Esophagus squamous epithelium (tissue), 5 donors: ENCODE measurements at regions not wholly inside any gene's neighbourhood (a gene's known extent, or its start where the extent isn't known, plus 50 kb on each side); places are given as distances from the start of the nearest gene placed in this dataset.

ENCODE experiments used
- DNase-seq: peaks from one replicate; lab custom pipeline; 2025; lab: John Stamatoyannopoulos, UW
- H3K27ac ChIP-seq, 4 donors: fragments of 200-600 bp; sonication (generic); one replicate each; pipeline ENCODE4 v1.5.1; 2016 to 2019; ENCODE audit warnings: mild to moderate bottlenecking in 1 of 4
- H3K27me3 ChIP-seq, 4 donors: fragments of 200-600 bp; sonication (generic); 1 replicate in 3 of 4; 2 replicates in 1 of 4; pipeline versions ENCODE4 v1.5.1 to v1.6.0; 2017 to 2021; ENCODE audit warnings: antibody characterized with exemption in 1 of 4
- H3K36me3 ChIP-seq, 3 donors: fragments of 200-600 bp; sonication (generic); one replicate each; pipeline ENCODE4 v1.5.1; 2016 to 2019
- H3K4me1 ChIP-seq, 3 donors: fragments of 200-600 bp; sonication (generic); one replicate each; pipeline ENCODE4 v1.5.1; 2017 to 2019
- H3K4me3 ChIP-seq, 4 donors: fragments of 200-600 bp; sonication (generic); 1 replicate in 3 of 4; 2 replicates in 1 of 4; pipeline ENCODE4 v1.5.1; 2016 to 2019; ENCODE audit warnings: mild to moderate bottlenecking in 2 of 4, moderate library complexity in 1 of 4
- H3K9me3 ChIP-seq, 3 donors: fragments of 200-600 bp; sonication (generic); one replicate each; pipeline ENCODE4 v1.5.1; 2016 to 2019
- POLR2A ChIP-seq, 4 donors: fragments of 450-650 bp; IDR thresholded peaks; one replicate each; pipeline ENCODE4 v1.6.1; 2017; ENCODE audit warnings: antibody characterized with exemption in 4 of 4, mild to moderate bottlenecking in 4 of 4, moderate library complexity in 3 of 4
- WGBS, 2 donors: methylation state at CpG; one replicate each; pipeline ENCODE4 v1.1.5; 2018; 5-methylcytosine and 5-hydroxymethylcytosine counted together
- intact Hi-C: fragments of 100-400 bp; cut with DNase I; formaldehyde crosslinking; loops from one replicate; pipeline ENCODE4 v1.15.0; 2022
- TF ChIP-seq, protein P1 (sequence below), 6 experiments: fragments of 450-650 bp in 4 of 6; fragments of 200-600 bp in 2 of 6; sonication (generic) in 2 of 6; IDR thresholded peaks; one replicate each; pipeline ENCODE4 v1.5.1; 2016 to 2019; ENCODE audit warnings: antibody characterized with exemption in 6 of 6, mild to moderate bottlenecking in 4 of 6, moderate library complexity in 4 of 6
- donor health status: DM: yes; HTN: yes; CAD: no.

DNA sequence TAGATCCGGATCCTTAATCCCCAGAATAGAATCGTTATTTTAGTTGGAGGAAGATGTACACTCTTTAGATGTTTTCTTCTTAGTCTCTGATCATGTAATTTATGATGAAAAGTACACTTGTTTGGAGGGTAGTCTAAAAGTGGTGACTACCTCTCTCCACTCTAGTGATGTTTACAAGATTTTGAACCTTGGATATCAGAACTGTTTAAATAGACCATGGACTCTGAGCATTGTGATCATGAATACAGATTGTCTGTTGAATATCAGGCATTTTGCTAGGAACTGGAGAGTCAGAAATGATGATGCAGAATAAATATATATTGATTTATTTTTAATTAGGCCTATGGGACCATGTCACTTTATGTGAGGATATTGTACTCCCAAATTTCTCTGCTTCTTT, 706.3 kb upstream of the WWC1 start:
- H3K9me3 ChIP-seq: no peaks in the 10 kb centered on the region
- 83 to 89% methylated on average over 2 of the region's 2 CpGs for WGBS, 2 donors
- no peak overlapping the region for H3K4me3 ChIP-seq
- no peaks in the 10 kb centered on the region for H3K4me1 ChIP-seq
- H3K36me3 ChIP-seq: no peaks in the 10 kb centered on the region
- intact Hi-C loops: no loop called here
- H3K27ac ChIP-seq: no peak overlapping the region
- no peak for TF ChIP-seq POLR2A (IDR thresholded peaks at IDR 0.05)
- TF ChIP-seq, protein P1, sequence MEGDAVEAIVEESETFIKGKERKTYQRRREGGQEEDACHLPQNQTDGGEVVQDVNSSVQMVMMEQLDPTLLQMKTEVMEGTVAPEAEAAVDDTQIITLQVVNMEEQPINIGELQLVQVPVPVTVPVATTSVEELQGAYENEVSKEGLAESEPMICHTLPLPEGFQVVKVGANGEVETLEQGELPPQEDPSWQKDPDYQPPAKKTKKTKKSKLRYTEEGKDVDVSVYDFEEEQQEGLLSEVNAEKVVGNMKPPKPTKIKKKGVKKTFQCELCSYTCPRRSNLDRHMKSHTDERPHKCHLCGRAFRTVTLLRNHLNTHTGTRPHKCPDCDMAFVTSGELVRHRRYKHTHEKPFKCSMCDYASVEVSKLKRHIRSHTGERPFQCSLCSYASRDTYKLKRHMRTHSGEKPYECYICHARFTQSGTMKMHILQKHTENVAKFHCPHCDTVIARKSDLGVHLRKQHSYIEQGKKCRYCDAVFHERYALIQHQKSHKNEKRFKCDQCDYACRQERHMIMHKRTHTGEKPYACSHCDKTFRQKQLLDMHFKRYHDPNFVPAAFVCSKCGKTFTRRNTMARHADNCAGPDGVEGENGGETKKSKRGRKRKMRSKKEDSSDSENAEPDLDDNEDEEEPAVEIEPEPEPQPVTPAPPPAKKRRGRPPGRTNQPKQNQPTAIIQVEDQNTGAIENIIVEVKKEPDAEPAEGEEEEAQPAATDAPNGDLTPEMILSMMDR (IDR thresholded peaks at IDR 0.05): no peak
- H3K27me3 ChIP-seq: no peaks in the 10 kb centered on the region
- DNase-seq: no peak

DNA sequence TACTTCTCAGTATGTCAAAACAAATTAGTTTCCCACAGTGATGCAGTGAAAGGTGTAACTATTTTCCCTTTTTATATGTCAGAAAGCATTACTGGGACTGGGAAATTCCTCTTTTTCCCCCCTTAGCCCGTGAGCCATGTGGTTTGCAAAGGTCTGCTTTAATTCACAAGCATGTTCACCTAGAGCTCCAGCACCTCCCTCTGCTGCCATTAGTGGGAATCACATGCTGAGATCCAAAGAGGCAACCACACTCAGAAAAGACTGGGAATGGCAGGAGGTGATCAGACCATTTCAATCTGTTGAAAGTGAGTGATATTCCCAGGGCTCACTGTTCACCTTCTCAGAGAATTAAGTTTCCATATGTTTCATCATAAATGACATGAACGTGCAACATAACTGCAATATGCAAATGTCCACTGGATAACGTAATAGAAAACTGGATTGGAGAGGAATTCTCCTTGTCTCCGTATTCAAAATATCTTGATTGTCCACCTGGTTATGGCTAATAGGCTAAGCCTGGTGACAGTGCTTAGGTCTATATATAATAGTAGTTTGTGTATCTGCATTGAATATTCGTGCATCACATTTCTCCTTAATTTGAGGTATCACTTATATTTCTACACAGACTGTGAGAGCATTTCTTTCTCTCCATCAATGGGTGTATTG, 703.5 kb upstream of the WWC1 start:
- no peaks in the 10 kb centered on the region for H3K27me3 ChIP-seq
- WGBS, 2 donors: 63 to 64% methylated on average over 5 of the region's 5 CpGs
- H3K27ac ChIP-seq: no peak overlapping the region
- H3K36me3 ChIP-seq: no peaks in the 10 kb centered on the region
- intact Hi-C loops: no loop called here
- H3K4me3 ChIP-seq: no peak overlapping the region
- DNase-seq: no peak
- no peaks in the 10 kb centered on the region for H3K4me1 ChIP-seq
- TF ChIP-seq POLR2A (IDR thresholded peaks at IDR 0.05): no peak
- TF ChIP-seq, protein P1 (IDR thresholded peaks at IDR 0.05): peak in 2 of 6 experiments; percentile 9 to 47
- H3K9me3 ChIP-seq: no peaks in the 10 kb centered on the region

DNA sequence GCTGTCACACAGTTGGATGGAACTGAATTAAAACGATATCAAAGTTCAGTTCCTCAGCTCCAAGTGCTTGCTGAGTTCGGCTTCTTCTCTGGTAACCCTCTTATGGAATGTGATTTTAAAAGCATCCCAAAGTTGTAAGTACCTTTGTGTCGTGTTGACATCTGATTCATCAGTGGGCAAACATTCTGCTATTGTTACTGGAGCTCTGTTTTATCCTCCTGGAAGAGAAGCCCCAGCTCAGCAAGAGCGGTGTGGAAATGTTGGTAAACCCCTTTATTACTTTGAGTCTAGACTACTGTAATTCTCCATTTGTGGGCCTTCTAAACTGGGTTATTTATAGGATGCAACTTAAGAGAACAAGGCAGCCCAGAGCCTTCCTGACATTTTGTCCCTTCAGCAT, 699.3 kb upstream of the WWC1 start:
- H3K9me3 ChIP-seq: no peaks in the 10 kb centered on the region
- TF ChIP-seq, protein P1 (IDR thresholded peaks at IDR 0.05): no peak
- TF ChIP-seq POLR2A (IDR thresholded peaks at IDR 0.05): no peak
- DNase-seq: no peak
- H3K4me3 ChIP-seq: no peak overlapping the region
- WGBS, 2 donors: 66 to 70% methylated on average over 4 of the region's 4 CpGs
- H3K27me3 ChIP-seq: no peaks in the 10 kb centered on the region
- H3K27ac ChIP-seq: no peak overlapping the region
- no peaks in the 10 kb centered on the region for H3K36me3 ChIP-seq
- intact Hi-C loops: no loop called here
- H3K4me1 ChIP-seq: no peaks in the 10 kb centered on the region

DNA sequence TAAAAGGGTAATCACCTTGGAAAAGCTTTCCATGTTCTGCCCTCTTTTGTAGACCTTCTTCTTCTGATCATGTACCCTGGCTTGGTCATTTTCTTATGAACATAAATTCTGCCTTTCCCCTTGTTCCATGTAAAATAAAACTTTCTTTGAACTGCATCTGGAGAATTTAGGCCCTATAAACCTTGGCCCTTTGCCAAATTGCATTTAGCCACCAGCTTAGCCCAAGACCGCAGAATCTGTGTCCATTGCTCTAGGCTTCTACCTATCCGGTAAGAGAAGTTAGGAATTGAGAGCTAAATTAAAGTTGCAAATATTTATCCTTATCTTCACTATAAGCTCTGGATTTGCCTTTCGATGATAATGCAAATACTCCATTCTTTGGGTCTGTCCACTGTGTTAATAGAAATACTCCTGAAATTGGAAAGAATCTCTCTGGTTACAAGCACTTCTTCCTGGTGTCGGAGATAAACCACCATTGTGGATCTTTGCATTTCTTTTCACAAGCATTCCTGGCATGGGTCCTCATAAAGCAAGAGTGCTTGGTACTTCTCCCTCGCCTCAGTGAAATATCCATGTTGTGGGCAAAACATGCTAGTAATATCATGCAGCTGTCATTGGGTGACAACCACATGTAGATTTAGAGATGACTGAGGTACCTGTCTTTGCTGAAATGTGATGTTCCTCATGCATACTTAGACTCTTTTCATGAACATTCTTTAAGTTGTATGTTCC, 698.0 kb upstream of the WWC1 start:
- Histone ChIP-seq H3K4me1 (no peaks in the 10 kb centered on the region), H3K4me3 (no peak overlapping the region), H3K27me3 (no peaks in the 10 kb centered on the region), H3K9me3 (no peaks in the 10 kb centered on the region), H3K27ac (no peak overlapping the region), H3K36me3 (no peaks in the 10 kb centered on the region)
- DNase-seq: no peak
- intact Hi-C loops: no loop called here
- TF ChIP-seq, protein P1 (IDR thresholded peaks at IDR 0.05): no peak
- TF ChIP-seq POLR2A (IDR thresholded peaks at IDR 0.05): no peak
- WGBS, 2 donors: 86 to 88% methylated on average over 5 of the region's 5 CpGs

DNA sequence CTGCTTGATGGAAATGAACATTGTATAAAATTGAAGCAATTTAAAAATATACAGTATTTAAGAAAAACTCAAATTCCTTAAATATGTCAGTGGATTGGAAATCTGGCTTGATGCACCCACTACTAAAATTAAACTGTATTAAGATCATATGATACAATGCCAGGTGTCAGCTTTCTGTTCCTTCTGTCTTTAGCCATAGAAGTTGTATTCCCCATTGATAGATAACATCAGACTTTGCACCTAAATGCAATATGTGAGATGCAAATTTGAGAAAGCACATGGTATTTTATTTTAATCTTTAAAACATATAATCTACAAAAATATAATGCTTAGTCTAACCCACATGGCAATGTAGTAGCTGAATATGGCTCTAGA, 697.4 kb upstream of the WWC1 start:
- intact Hi-C loops: no loop called here
- H3K27me3 ChIP-seq: no peaks in the 10 kb centered on the region
- no peak overlapping the region for H3K27ac ChIP-seq
- no peaks in the 10 kb centered on the region for H3K4me1 ChIP-seq
- H3K9me3 ChIP-seq: no peaks in the 10 kb centered on the region
- H3K36me3 ChIP-seq: no peaks in the 10 kb centered on the region
- H3K4me3 ChIP-seq: no peak overlapping the region
- DNase-seq: no peak
- no peak for TF ChIP-seq POLR2A (IDR thresholded peaks at IDR 0.05)
- TF ChIP-seq, protein P1 (IDR thresholded peaks at IDR 0.05): no peak
